Activated CD8-positive, alpha-beta T cell treated with anti-CD3 and anti-CD28 coated beads for 36 hours (primary cell): ENCODE measurements at regions not wholly inside any gene's neighbourhood (a gene's known extent, or its start where the extent isn't known, plus 50 kb on each side); places are given as distances from the start of the nearest gene placed in this dataset.

Experiments
- ATAC-seq: fragments of 200-7000 bp; cut with Tn5 transposase; one replicate; pipeline ENCODE4 v1.10.0; 2021; ENCODE audit warnings: mild to moderate bottlenecking, moderate library complexity
- CTCF ChIA-PET: fragments of 350-600 bp; sonication (Branson Sonifier 250); formaldehyde crosslinking; loops from one replicate; lab custom pipeline; 2021; ENCODE audit warnings: antibody characterized with exemption; lab: Charles Lee
- POLR2A ChIA-PET: fragments of 350-600 bp; sonication (Branson Sonifier 250); formaldehyde crosslinking; loops from one replicate; lab custom pipeline; 2021; ENCODE audit warnings: antibody characterized with exemption; lab: Charles Lee
- DNase-seq: peaks from one replicate; pipeline ENCODE4 v3.0.0-alpha.2; 2020
- H3K27ac Mint-ChIP-seq: one replicate; pipeline ENCODE4 v1.8.0; 2021; ENCODE audit warnings: mild to moderate bottlenecking, mixed read lengths
- H3K27me3 Mint-ChIP-seq: one replicate; pipeline ENCODE4 v1.8.0; 2021; ENCODE audit warnings: mixed read lengths
- H3K36me3 Mint-ChIP-seq: one replicate; pipeline ENCODE4 v1.8.0; 2021; ENCODE audit warnings: low read depth, mixed read lengths
- H3K4me1 Mint-ChIP-seq: one replicate; pipeline ENCODE4 v1.8.0; 2021; ENCODE audit warnings: low read depth, mixed read lengths
- H3K4me3 Mint-ChIP-seq: one replicate; pipeline ENCODE4 v1.8.0; 2021; ENCODE audit warnings: mild to moderate bottlenecking, moderate library complexity, mixed read lengths
- H3K9me3 Mint-ChIP-seq: one replicate; pipeline ENCODE4 v1.8.0; 2021; ENCODE audit warnings: mixed read lengths
- intact Hi-C: fragments of 100-400 bp; cut with micrococcal nuclease; formaldehyde crosslinking; loops from one replicate; pipeline ENCODE4 v1.10.0; 2022
- TF ChIP-seq, protein P1 (sequence below): fragments of 200-600 bp; IDR thresholded peaks from one replicate; pipeline ENCODE4 v1.8.0; 2022; ENCODE audit warnings: antibody characterized with exemption, mild to moderate bottlenecking

DNA sequence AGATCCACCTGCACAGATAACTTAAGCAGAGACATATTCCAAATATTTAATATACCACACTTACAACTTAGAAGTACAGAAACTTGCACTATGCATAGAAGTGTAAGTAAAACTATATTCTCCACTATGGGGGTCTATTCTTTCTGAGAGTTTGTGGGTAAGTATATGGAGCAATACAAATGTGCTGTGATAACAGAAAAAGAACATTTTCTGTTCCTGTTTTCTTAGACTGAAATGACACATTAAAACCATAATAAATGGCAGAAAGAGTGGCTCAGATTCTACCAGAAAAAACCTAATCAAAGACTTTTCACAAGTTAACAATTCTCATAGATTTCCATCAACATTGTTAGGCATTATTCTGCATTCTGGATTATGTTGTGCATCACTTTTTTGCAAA lies 96.6 kb upstream of the WNT7A start:
- H3K9me3 Mint-ChIP-seq, result peaks cover 22% of the 10 kb centered on the region
- ChIA-PET CTCF (no interaction called here), POLR2A (no interaction called here)
- intact Hi-C loops, result no loop called here
- no peak overlapping the region for H3K27ac Mint-ChIP-seq
- no peak for ATAC-seq
- H3K36me3 Mint-ChIP-seq, result peaks cover 2% of the 10 kb centered on the region
- TF ChIP-seq, protein P1, sequence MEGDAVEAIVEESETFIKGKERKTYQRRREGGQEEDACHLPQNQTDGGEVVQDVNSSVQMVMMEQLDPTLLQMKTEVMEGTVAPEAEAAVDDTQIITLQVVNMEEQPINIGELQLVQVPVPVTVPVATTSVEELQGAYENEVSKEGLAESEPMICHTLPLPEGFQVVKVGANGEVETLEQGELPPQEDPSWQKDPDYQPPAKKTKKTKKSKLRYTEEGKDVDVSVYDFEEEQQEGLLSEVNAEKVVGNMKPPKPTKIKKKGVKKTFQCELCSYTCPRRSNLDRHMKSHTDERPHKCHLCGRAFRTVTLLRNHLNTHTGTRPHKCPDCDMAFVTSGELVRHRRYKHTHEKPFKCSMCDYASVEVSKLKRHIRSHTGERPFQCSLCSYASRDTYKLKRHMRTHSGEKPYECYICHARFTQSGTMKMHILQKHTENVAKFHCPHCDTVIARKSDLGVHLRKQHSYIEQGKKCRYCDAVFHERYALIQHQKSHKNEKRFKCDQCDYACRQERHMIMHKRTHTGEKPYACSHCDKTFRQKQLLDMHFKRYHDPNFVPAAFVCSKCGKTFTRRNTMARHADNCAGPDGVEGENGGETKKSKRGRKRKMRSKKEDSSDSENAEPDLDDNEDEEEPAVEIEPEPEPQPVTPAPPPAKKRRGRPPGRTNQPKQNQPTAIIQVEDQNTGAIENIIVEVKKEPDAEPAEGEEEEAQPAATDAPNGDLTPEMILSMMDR, result no peak
- no peaks in the 10 kb centered on the region for H3K4me1 Mint-ChIP-seq
- DNase-seq, result no peak
- H3K27me3 Mint-ChIP-seq, result peaks cover 3% of the 10 kb centered on the region
- no peak overlapping the region for H3K4me3 Mint-ChIP-seq

DNA sequence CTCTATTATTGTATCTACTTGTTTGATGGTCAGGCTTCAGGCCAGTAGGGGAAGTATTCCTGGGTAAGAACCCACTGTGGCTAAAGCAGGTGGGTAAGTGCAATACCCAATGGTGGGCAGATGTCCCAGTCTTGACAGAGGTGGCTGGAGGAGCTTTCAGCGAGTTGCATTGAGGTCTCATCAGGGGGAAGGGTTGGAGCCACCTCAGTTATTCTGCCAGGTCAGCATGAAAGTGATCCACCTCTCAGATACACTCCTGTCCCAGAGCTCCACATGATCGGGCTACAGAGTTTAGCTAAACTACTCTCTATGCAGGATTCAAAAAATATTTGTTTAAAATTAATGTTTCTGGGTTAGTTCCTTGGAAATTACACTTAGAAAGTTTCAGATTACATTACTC lies 95.8 kb upstream of the WNT7A start:
- Mint-ChIP-seq H3K27me3 (peaks cover 3% of the 10 kb centered on the region), H3K36me3 (peaks cover 5% of the 10 kb centered on the region), H3K4me3 (no peak overlapping the region), H3K4me1 (no peaks in the 10 kb centered on the region), H3K9me3 (peaks cover 27% of the 10 kb centered on the region), H3K27ac (no peak overlapping the region)
- intact Hi-C loops, result no loop called here
- DNase-seq (no peak), ATAC-seq (no peak)
- ChIA-PET CTCF (no interaction called here), POLR2A (no interaction called here)
- TF ChIP-seq, protein P1, result no peak

DNA sequence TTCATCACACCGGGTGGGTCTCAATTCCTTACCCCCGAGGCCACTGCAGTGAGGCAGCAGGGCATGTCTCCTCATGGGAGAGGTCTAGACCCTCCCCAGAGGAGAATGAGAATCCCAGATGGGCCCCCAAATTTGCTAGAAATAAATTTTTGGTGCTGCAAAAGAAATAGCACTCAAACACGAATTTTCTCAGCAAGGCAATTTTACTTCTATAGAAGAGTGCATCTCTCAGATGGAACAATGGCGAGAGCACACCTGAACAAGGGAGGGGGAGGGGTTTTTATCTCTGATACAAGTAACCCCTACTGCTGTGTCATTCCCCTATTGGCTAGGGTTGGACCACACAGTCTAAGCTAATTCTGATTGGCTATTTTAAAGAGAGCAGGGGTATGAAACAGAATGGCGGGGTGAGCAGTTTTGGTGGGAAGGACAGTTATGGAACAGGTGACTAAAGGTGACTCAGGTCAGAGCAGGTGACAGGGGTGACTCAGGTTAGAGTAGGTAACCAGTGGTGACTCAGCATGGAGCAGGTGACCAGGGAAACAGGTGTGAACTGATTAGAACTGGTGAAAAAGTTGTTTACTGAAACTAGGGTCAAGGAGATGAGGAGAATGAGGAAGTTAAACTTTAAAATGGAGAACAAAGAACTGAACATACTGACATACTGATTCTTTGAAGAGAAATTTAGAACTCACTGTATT lies 93.0 kb upstream of the WNT7A start:
- no peak for DNase-seq
- intact Hi-C loops, result no loop called here
- no peak for ATAC-seq
- Mint-ChIP-seq H3K4me3 (no peak overlapping the region), H3K27ac (no peak overlapping the region), H3K36me3 (peaks cover 5% of the 10 kb centered on the region), H3K4me1 (no peaks in the 10 kb centered on the region), H3K9me3 (peaks cover 27% of the 10 kb centered on the region), H3K27me3 (peaks cover 1% of the 10 kb centered on the region)
- TF ChIP-seq, protein P1, result no peak
- POLR2A ChIA-PET, result no interaction called here
- CTCF ChIA-PET, result no interaction called here

DNA sequence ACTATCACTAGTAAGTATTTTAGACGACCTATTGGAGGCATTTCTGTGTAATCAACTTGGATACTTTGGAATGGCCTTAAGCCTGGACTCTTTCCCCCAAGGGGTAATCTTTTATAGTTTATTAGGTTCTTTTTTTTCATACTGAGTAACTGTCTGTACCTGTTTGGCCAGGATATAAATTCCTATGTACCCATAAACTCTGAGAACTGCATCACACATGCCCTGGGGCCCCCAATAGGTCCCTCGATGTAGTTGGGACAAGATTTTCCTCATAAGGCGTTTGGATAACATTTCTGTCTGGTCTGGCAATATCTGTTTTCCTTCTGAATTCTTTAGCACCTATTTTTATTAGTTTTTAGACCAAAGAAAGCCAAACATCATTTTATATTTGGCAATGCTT lies 86.4 kb upstream of the WNT7A start:
- POLR2A ChIA-PET, result no interaction called here
- TF ChIP-seq, protein P1, result no peak
- Mint-ChIP-seq H3K4me3 (no peak overlapping the region), H3K36me3 (peaks cover 2% of the 10 kb centered on the region), H3K27ac (no peak overlapping the region), H3K9me3 (peaks cover 5% of the 10 kb centered on the region), H3K27me3 (peaks cover 6% of the 10 kb centered on the region), H3K4me1 (no peaks in the 10 kb centered on the region)
- ATAC-seq (no peak), DNase-seq (no peak)
- CTCF ChIA-PET, result no interaction called here
- intact Hi-C loops, result no loop called here

DNA sequence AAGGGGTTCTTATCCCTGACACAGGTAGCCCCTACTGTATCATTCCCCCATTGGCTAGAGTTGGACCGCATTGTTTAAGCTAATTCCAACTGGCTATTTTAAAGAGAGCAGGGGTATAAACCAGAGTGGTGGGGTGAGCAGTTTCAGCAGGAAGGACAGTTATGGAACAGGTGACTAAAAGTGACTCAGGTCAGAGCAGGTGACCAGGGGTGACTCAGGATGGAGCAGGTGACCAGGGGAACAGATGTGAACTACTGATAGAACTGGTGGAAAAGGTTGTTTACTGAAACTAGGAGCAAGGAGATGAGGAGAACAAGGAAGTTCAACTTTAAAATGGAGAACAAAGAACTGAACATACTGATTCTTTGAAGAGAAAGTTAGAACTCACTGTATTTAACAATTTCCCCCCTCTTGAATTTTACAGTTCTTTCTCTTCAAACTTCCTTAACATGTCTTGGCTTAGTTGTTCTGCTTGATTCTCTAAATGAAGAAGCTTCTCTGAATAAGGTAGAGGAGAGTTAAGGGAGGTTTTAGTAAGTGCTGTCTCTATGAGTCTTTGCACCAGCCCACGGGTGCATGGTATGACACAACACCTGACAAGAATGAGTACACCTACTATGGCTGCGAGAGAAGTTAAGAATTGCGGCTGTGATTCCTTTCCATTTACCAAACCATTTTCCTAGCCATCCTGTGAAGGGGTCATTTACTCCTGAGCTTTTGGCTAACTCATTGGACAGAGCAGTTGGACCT lies 83.4 kb upstream of the WNT7A start:
- no peak overlapping the region for H3K27ac Mint-ChIP-seq
- no peaks in the 10 kb centered on the region for H3K4me1 Mint-ChIP-seq
- ATAC-seq (no peak), DNase-seq (peak; percentile 2)
- ChIA-PET CTCF (no interaction called here), POLR2A (no interaction called here)
- TF ChIP-seq, protein P1, result no peak
- intact Hi-C loops, result no loop called here
- peaks cover 9% of the 10 kb centered on the region for H3K27me3 Mint-ChIP-seq
- H3K4me3 Mint-ChIP-seq, result no peak overlapping the region
- peaks cover 1% of the 10 kb centered on the region for H3K9me3 Mint-ChIP-seq
- H3K36me3 Mint-ChIP-seq, result no peaks in the 10 kb centered on the region
